H1 (cell line): ENCODE measurements at regions not wholly inside any gene's neighbourhood (a gene's known extent, or its start where the extent isn't known, plus 50 kb on each side); places are given as distances from the start of the nearest gene placed in this dataset.

Source experiments
- CTCF ChIA-PET: fragments of 300-600 bp; sonication (Branson Sonifier 250); formaldehyde crosslinking; loops from one replicate; lab custom pipeline; 2021; ENCODE audit not compliant: partially characterized antibody; lab: Charles Lee
- POLR2A ChIA-PET: fragments of 300-600 bp; sonication (Branson Sonifier 250); formaldehyde crosslinking; loops from one replicate; lab custom pipeline; 2021; ENCODE audit warnings: inconsistent platforms; ENCODE audit not compliant: partially characterized antibody; lab: Charles Lee
- DNase-seq, 2 experiments: peaks; one replicate each; pipeline versions ENCODE4 v3.0.0 to v3.0.0-alpha.2; 2010 to 2022; ENCODE audit warnings: low spot score in 2 of 2, low read depth in 1 of 2, mixed read lengths in 1 of 2
- FAIRE-seq: peaks from 2 replicates; lab custom pipeline; 2011; peaks lifted over from hg19 to GRCh38; lab: Jason Lieb, UNC
- H2AFZ ChIP-seq: 2 replicates; pipeline ENCODE4 v1.8.1; 2012; ENCODE audit warnings: low read length, inconsistent platforms
- H2AK5ac ChIP-seq: 2 replicates; pipeline ENCODE4 v1.6.1; 2013; ENCODE audit warnings: low read depth, low read length
- H2BK120ac ChIP-seq: replicated peaks from 2 replicates; pipeline ENCODE3; 2013; ENCODE audit warnings: low read depth, low read length, inconsistent platforms
- H2BK12ac ChIP-seq: 2 replicates; pipeline ENCODE4 v1.6.1; 2013; ENCODE audit warnings: low read depth, low read length
- H2BK15ac ChIP-seq: 2 replicates; pipeline ENCODE4 v1.6.1; 2013; ENCODE audit warnings: low read length
- H2BK20ac ChIP-seq: 2 replicates; pipeline ENCODE4 v1.6.1; 2013; ENCODE audit warnings: low read length
- H2BK5ac ChIP-seq: 2 replicates; pipeline ENCODE4 v1.6.1; 2013; ENCODE audit warnings: low read depth, low read length
- H3K14ac ChIP-seq: 2 replicates; pipeline ENCODE4 v1.6.1; 2013; ENCODE audit warnings: inconsistent platforms; ENCODE audit not compliant: insufficient read length
- H3K18ac ChIP-seq: 2 replicates; pipeline ENCODE4 v1.6.1; 2013; ENCODE audit warnings: low read length; ENCODE audit errors: extremely low read depth
- H3K23ac ChIP-seq: 2 replicates; pipeline ENCODE4 v1.6.1; 2013; ENCODE audit warnings: inconsistent platforms; ENCODE audit not compliant: insufficient read length
- H3K23me2 ChIP-seq: 2 replicates; pipeline ENCODE4 v1.6.1; 2013; ENCODE audit warnings: low read depth, low read length
- H3K27ac ChIP-seq: 2 replicates; pipeline ENCODE4 v1.6.1; 2011; ENCODE audit warnings: low read depth, low read length, inconsistent platforms
- H3K27me3 ChIP-seq, 4 experiments: replicated peaks in 1 of 4; 1 replicate in 1 of 4; 2 replicates in 3 of 4; pipeline versions ENCODE4 v1.6.1 to v1.8.1; 2011 to 2013; ENCODE audit warnings: low read length in 3 of 4, mild to moderate bottlenecking in 3 of 4, inconsistent platforms in 2 of 4, mixed read lengths in 2 of 4, moderate library complexity in 1 of 4; ENCODE audit not compliant: control insufficient read depth in 3 of 4, insufficient read depth in 3 of 4; ENCODE audit errors: extremely low read depth in 1 of 4
- H3K36me3 ChIP-seq, 4 experiments: 2 replicates each; pipeline versions ENCODE4 v1.6.1 to v1.8.1; 2011 to 2013; ENCODE audit warnings: mild to moderate bottlenecking in 4 of 4, low read length in 3 of 4, moderate library complexity in 2 of 4, control low read depth in 1 of 4, inconsistent platforms in 1 of 4; ENCODE audit not compliant: insufficient read depth in 4 of 4, control insufficient read depth in 2 of 4
- H3K4ac ChIP-seq: replicated peaks from 2 replicates; pipeline ENCODE3; 2013; ENCODE audit warnings: low read length, low read depth, mixed read lengths, inconsistent platforms; ENCODE audit not compliant: insufficient read length
- H3K4me1 ChIP-seq, 4 experiments: replicated peaks in 1 of 4; 1 replicate in 1 of 4; 2 replicates in 3 of 4; pipeline versions ENCODE4 v1.6.1 to v1.8.1; 2011 to 2013; ENCODE audit warnings: low read length in 3 of 4, inconsistent platforms in 2 of 4, mixed read lengths in 1 of 4; ENCODE audit not compliant: insufficient read depth in 4 of 4, control insufficient read depth in 3 of 4
- H3K4me2 ChIP-seq, 2 experiments: 2 replicates each; pipeline versions ENCODE4 v1.6.1 to v1.8.1; 2011 to 2013; ENCODE audit warnings: low read depth in 2 of 2, low read length in 2 of 2, control low read depth in 1 of 2, inconsistent platforms in 1 of 2, mild to moderate bottlenecking in 1 of 2; ENCODE audit not compliant: insufficient read depth in 1 of 2
- H3K4me3 ChIP-seq, 4 experiments: fragments of 200-600, 300-600 bp in 1 of 4; sonication (generic), shearing (Covaris generic), sonication (Bioruptor Twin) in 1 of 4; 2 replicates each; pipeline versions ENCODE4 v1.5.1 to v1.8.1; 2011 to 2016; ENCODE audit warnings: low read length in 4 of 4, low read depth in 3 of 4, control low read depth in 2 of 4, inconsistent platforms in 2 of 4, mild to moderate bottlenecking in 2 of 4, mixed read lengths in 1 of 4, moderate library complexity in 1 of 4; ENCODE audit not compliant: insufficient read depth in 2 of 4; ENCODE audit errors: extremely low read depth in 1 of 4
- H3K56ac ChIP-seq: replicated peaks from 2 replicates; pipeline ENCODE3; 2013; ENCODE audit warnings: low read depth, mild to moderate bottlenecking, mixed read lengths, low read length, inconsistent platforms; ENCODE audit not compliant: insufficient read length
- H3K79me1 ChIP-seq: 2 replicates; pipeline ENCODE4 v1.6.1; 2013; ENCODE audit warnings: low read depth, low read length, control low read depth
- H3K79me2 ChIP-seq, 2 experiments: 2 replicates each; pipeline versions ENCODE4 v1.6.1 to v1.8.1; 2012 to 2013; ENCODE audit warnings: low read length in 2 of 2, mild to moderate bottlenecking in 2 of 2, inconsistent platforms in 1 of 2; ENCODE audit not compliant: insufficient read depth in 2 of 2, control insufficient read depth in 1 of 2
- H3K9ac ChIP-seq, 4 experiments: replicated peaks in 1 of 4; 1 replicate in 1 of 4; 2 replicates in 3 of 4; pipeline versions ENCODE4 v1.6.1 to v1.8.1; 2011 to 2013; ENCODE audit warnings: low read depth in 3 of 4, low read length in 3 of 4, control low read depth in 2 of 4, mild to moderate bottlenecking in 2 of 4, moderate library complexity in 2 of 4, inconsistent platforms in 1 of 4; ENCODE audit errors: extremely low read depth in 1 of 4
- H3K9me3 ChIP-seq, 2 experiments: 2 replicates each; pipeline versions ENCODE4 v1.6.1 to v1.8.1; 2012 to 2013; ENCODE audit warnings: mild to moderate bottlenecking in 2 of 2, moderate library complexity in 2 of 2, control low read depth in 1 of 2, inconsistent platforms in 1 of 2, low read depth in 1 of 2, low read length in 1 of 2, mixed read lengths in 1 of 2; ENCODE audit not compliant: insufficient read depth in 2 of 2
- H4K20me1 ChIP-seq, 2 experiments: replicated peaks in 1 of 2; 2 replicates each; pipeline versions ENCODE3 to v1.8.1; 2011 to 2013; ENCODE audit warnings: inconsistent platforms in 2 of 2, low read length in 2 of 2, mild to moderate bottlenecking in 1 of 2; ENCODE audit not compliant: insufficient read depth in 2 of 2, control insufficient read depth in 1 of 2
- H4K5ac ChIP-seq: 2 replicates; pipeline ENCODE4 v1.6.1; 2013; ENCODE audit warnings: low read length, low read depth, mixed read lengths, inconsistent platforms; ENCODE audit not compliant: insufficient read length
- H4K8ac ChIP-seq: 2 replicates; pipeline ENCODE4 v1.8.0; 2013; ENCODE audit warnings: mild to moderate bottlenecking, moderate library complexity, low read length, inconsistent platforms; ENCODE audit not compliant: insufficient read depth; ENCODE audit errors: extremely low read depth
- H4K91ac ChIP-seq: replicated peaks from 2 replicates; pipeline ENCODE3; 2013; ENCODE audit warnings: low read length, mixed read lengths, inconsistent platforms; ENCODE audit not compliant: insufficient read length
- BCL11A ChIP-seq, 2 experiments: IDR thresholded peaks; one replicate each; pipeline ENCODE4 v1.6.1; 2011; ENCODE audit warnings: low read depth in 2 of 2, low read length in 2 of 2, mild to moderate bottlenecking in 2 of 2
- SAP30 ChIP-seq: fragments of 300-600 bp; sonication (generic); IDR thresholded peaks from 2 replicates; pipeline ENCODE4 v1.7.1; 2012; ENCODE audit warnings: low read length, moderate library complexity, mild to moderate bottlenecking, inconsistent platforms; ENCODE audit not compliant: insufficient read depth, insufficient replicate concordance
- ZNF274 ChIP-seq: IDR thresholded peaks from 2 replicates; pipeline ENCODE4 v1.7.0; 2012; ENCODE audit warnings: low read length, borderline replicate concordance; ENCODE audit errors: extremely low read depth
- WGBS, 2 experiments: shearing (Covaris generic) in 1 of 2; methylation state at CpG; one replicate each; pipeline versions ENCODE4 v1.1.6 to v1.1.7; 2013 to 2015; ENCODE audit warnings: low lambda C conversion rate in 2 of 2, mixed read lengths in 2 of 2, inconsistent platforms in 1 of 2, low coverage in 1 of 2, missing lambda C conversion rate in 1 of 2; ENCODE audit not compliant: insufficient replicate concordance in 2 of 2, insufficient coverage in 1 of 2, insufficient read length in 1 of 2; ENCODE audit errors: extremely low coverage in 1 of 2, missing lambda C conversion rate in 1 of 2; 5-methylcytosine and 5-hydroxymethylcytosine counted together

GRCh38 chr19:28644169-28644775 is 568.7 kb downstream of the UQCRFS1 start:
- Histone ChIP-seq H4K8ac (no peak overlapping the region), H2BK12ac (no peak overlapping the region), H3K4me3 (no peak overlapping the region), H2AK5ac (no peak overlapping the region), H4K91ac (no peak overlapping the region), H3K9me3 (no peaks in the 10 kb centered on the region), H3K27me3 (no peaks in the 10 kb centered on the region), H2AFZ (no peak overlapping the region), H3K14ac (no peak overlapping the region), H3K4me2 (no peak overlapping the region), H2BK15ac (no peak overlapping the region), H3K18ac (no peak overlapping the region), H3K56ac (no peak overlapping the region), H3K23ac (no peak overlapping the region), H4K5ac (no peak overlapping the region), H4K20me1 (no peaks in the 10 kb centered on the region), H3K4ac (no peak overlapping the region), H3K27ac (no peak overlapping the region), H3K36me3 (no peaks in the 10 kb centered on the region; a peak in 1 of 8 replicates), H3K9ac (no peak overlapping the region), H2BK120ac (no peak overlapping the region), H3K23me2 (no peaks in the 10 kb centered on the region), H2BK5ac (no peak overlapping the region), H3K79me1 (no peaks in the 10 kb centered on the region), H3K79me2 (no peaks in the 10 kb centered on the region), H2BK20ac (no peak overlapping the region), H3K4me1 (no peaks in the 10 kb centered on the region)
- ChIA-PET CTCF (interaction anchor here (0.6 to 4.3 kb wide), 9 partner anchors 10 to 235 kb away, joined by 3 to 25 read pairs (median 4); no protein-coding TSS in a partner anchor), POLR2A (interaction anchor here (0.6 kb wide), 1 partner anchor 10 kb away, joined by 3 read pairs; no protein-coding TSS in a partner anchor)
- FAIRE-seq (no peak), DNase-seq (no peak)
- 88% methylated on average over 4 of the region's 4 CpGs; no CpG with 5 or more reads in 1 of the 2 experiments for WGBS, 2 experiments
- TF ChIP-seq ZNF274, result no peak
- TF ChIP-seq SAP30, result no peak
- TF ChIP-seq BCL11A (IDR thresholded peaks at IDR 0.05; ENCODE audit: low read depth in 2 of 2, low read length in 2 of 2), result no peak
